ENCODE measurements at regions not wholly inside any gene's neighbourhood (a gene's known extent, or its start where the extent isn't known, plus 50 kb on each side); places are given as distances from the start of the nearest gene placed in this dataset.

DNA sequence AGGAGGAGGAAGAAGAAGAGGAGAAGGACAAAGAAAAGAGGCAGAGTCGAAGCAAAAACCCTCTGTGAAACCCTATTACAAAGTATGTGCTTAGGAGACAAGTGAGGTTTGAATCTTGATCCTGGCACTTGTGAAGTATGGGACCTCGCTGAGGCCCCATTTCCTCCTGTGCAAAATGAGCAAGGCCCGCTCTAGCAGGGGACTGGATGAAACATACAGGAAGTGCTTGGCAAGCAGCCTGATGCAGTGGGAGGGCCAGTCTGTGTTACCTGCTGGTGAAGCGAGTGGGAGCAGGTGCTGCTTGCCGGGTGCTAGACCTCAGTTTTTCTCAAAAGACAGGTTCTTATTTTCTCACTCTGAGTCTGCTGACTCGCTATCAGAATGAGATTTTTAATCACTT lies 150.4 kb downstream of the JCAD start:
- no peak for TF ChIP-seq EZH2phosphoT487 (IDR thresholded peaks at IDR 0.05; ENCODE audit: insufficient read depth, low read depth)
- no peak for TF ChIP-seq EZH2 (IDR thresholded peaks at IDR 0.05; ENCODE audit: insufficient read depth, poor library complexity, severe bottlenecking)

Data from GM23248 (cell line).